ENCODE measurements at regions not wholly inside any gene's neighbourhood (a gene's known extent, or its start where the extent isn't known, plus 50 kb on each side); places are given as distances from the start of the nearest gene placed in this dataset.

GRCh38 chr3:194824100-194824499, 138.4 kb downstream of the FAM43A start:
- BruUV-seq (replicated peaks) = no TSS peak

DNA sequence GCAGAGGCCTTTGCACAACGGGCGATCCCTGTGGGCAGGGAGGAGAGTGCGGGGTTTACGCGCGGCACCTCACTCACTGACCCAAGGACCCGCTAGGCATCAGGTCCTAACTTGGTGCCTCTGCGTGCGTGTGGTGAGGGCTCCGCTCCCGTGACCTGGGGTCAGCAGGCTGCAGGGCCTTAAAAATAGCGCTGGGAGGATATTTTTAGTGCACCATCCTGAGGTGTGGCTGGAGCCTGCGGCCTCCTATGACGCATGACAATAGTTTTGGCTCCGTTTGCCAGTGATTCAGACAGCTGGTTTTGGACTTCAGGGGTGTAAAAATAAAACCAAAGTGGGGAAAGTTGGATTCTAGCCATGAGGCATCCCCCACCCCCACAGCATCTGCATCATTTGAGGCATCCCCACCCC, 139.0 kb downstream of the FAM43A start:
- Histone ChIP-seq H3K9me2 (ENCODE audit: insufficient read depth) (no peaks in the 10 kb centered on the region), H4K20me1 (ENCODE audit: insufficient read depth) (no peaks in the 10 kb centered on the region), H3F3A (ENCODE audit: insufficient read depth, low read depth) (no peaks in the 10 kb centered on the region), H2AFZ (no peak overlapping the region), H3K36me3 (ENCODE audit: low read depth) (no peaks in the 10 kb centered on the region), H3K27ac (no peak overlapping the region), H3K79me2 (ENCODE audit: low read depth) (no peaks in the 10 kb centered on the region), H3K27me3 (ENCODE audit: insufficient read depth, low read depth) (no peaks in the 10 kb centered on the region), H3K4me2 (no peak overlapping the region), H3K9me3 (ENCODE audit: insufficient read depth, low read depth) (no peaks in the 10 kb centered on the region), H3K4me3 (no peak overlapping the region), H3K4me1 (replicated peaks; ENCODE audit: insufficient read depth) (no peaks in the 10 kb centered on the region)
- CTCF ChIA-PET = interaction anchor here (0.6 kb wide), 1 partner anchor 125 kb away, joined by 3 read pairs; no protein-coding TSS in a partner anchor
- DNase-seq = peak in 1 of 2 experiments; percentile 9
- BruUV-seq (replicated peaks) = no TSS peak
- intact Hi-C loops (cut with micrococcal nuclease; ENCODE audit: unreplicated experiment) = no loop called here
- TF ChIP-seq, protein P1, sequence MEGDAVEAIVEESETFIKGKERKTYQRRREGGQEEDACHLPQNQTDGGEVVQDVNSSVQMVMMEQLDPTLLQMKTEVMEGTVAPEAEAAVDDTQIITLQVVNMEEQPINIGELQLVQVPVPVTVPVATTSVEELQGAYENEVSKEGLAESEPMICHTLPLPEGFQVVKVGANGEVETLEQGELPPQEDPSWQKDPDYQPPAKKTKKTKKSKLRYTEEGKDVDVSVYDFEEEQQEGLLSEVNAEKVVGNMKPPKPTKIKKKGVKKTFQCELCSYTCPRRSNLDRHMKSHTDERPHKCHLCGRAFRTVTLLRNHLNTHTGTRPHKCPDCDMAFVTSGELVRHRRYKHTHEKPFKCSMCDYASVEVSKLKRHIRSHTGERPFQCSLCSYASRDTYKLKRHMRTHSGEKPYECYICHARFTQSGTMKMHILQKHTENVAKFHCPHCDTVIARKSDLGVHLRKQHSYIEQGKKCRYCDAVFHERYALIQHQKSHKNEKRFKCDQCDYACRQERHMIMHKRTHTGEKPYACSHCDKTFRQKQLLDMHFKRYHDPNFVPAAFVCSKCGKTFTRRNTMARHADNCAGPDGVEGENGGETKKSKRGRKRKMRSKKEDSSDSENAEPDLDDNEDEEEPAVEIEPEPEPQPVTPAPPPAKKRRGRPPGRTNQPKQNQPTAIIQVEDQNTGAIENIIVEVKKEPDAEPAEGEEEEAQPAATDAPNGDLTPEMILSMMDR (conservative IDR thresholded peaks at IDR 0.05) = no peak
- TF ChIP-seq EZH2 (IDR thresholded peaks at IDR 0.05; ENCODE audit: low read depth) = no peak
- POLR2A ChIA-PET (ENCODE audit: unreplicated experiment) = no interaction called here

More at GRCh38 chr3:194824100-194824499, 138.4 kb downstream of the FAM43A start:
- H3K9me3 ChIP-seq (ENCODE audit: insufficient read depth, low read depth) = no peaks in the 10 kb centered on the region
- H3K9me2 ChIP-seq (ENCODE audit: insufficient read depth) = no peaks in the 10 kb centered on the region
- no peak for TF ChIP-seq EZH2 (IDR thresholded peaks at IDR 0.05; ENCODE audit: low read depth)
- no peak overlapping the region for H3K27ac ChIP-seq
- CTCF ChIA-PET = interaction anchor here (0.6 kb wide), 1 partner anchor 124 kb away, joined by 3 read pairs; no protein-coding TSS in a partner anchor
- no peaks in the 10 kb centered on the region for H4K20me1 ChIP-seq (ENCODE audit: insufficient read depth)
- POLR2A ChIA-PET (ENCODE audit: unreplicated experiment) = no interaction called here
- intact Hi-C loops (cut with micrococcal nuclease; ENCODE audit: unreplicated experiment) = no loop called here
- H3K4me1 ChIP-seq (replicated peaks; ENCODE audit: insufficient read depth) = no peaks in the 10 kb centered on the region
- H3K4me2 ChIP-seq = no peak overlapping the region
- no peaks in the 10 kb centered on the region for H3F3A ChIP-seq (ENCODE audit: insufficient read depth, low read depth)
- no peak for DNase-seq
- H3K27me3 ChIP-seq (ENCODE audit: insufficient read depth, low read depth) = no peaks in the 10 kb centered on the region
- H3K4me3 ChIP-seq = no peak overlapping the region
- no peaks in the 10 kb centered on the region for H3K79me2 ChIP-seq (ENCODE audit: low read depth)
- no peak overlapping the region for H2AFZ ChIP-seq
- H3K36me3 ChIP-seq (ENCODE audit: low read depth) = no peaks in the 10 kb centered on the region

GRCh38 chr3:194826594-194826993, 140.9 kb downstream of the FAM43A start:
- Histone ChIP-seq H4K20me1 (ENCODE audit: insufficient read depth) (no peaks in the 10 kb centered on the region), H3F3A (ENCODE audit: insufficient read depth, low read depth) (no peaks in the 10 kb centered on the region), H3K9me2 (ENCODE audit: insufficient read depth) (no peaks in the 10 kb centered on the region), H3K79me2 (ENCODE audit: low read depth) (no peaks in the 10 kb centered on the region), H3K36me3 (ENCODE audit: low read depth) (no peaks in the 10 kb centered on the region), H3K4me3 (no peak overlapping the region), H3K27me3 (ENCODE audit: insufficient read depth, low read depth) (no peaks in the 10 kb centered on the region), H2AFZ (no peak overlapping the region), H3K9me3 (ENCODE audit: insufficient read depth, low read depth) (no peaks in the 10 kb centered on the region), H3K4me2 (no peak overlapping the region), H3K4me1 (replicated peaks; ENCODE audit: insufficient read depth) (no peaks in the 10 kb centered on the region), H3K27ac (no peak overlapping the region)
- TF ChIP-seq, protein P1 (conservative IDR thresholded peaks at IDR 0.05) = no peak
- no peak for TF ChIP-seq EZH2 (IDR thresholded peaks at IDR 0.05; ENCODE audit: low read depth)
- BruUV-seq (replicated peaks) = no TSS peak
- intact Hi-C loops (cut with micrococcal nuclease; ENCODE audit: unreplicated experiment) = no loop called here
- no peak for DNase-seq
- CTCF ChIA-PET = interaction anchor here (0.6 kb wide), 1 partner anchor 12 kb away, joined by 3 read pairs; no protein-coding TSS in a partner anchor
- POLR2A ChIA-PET (ENCODE audit: unreplicated experiment) = no interaction called here

- no peaks in the 10 kb centered on the region for H3K9me3 ChIP-seq (ENCODE audit: insufficient read depth, low read depth)
- no peak for TF ChIP-seq EZH2 (IDR thresholded peaks at IDR 0.05; ENCODE audit: low read depth)
- TF ChIP-seq, protein P1 (conservative IDR thresholded peaks at IDR 0.05) = no peak
- no peak overlapping the region for H3K4me2 ChIP-seq
- H4K20me1 ChIP-seq (ENCODE audit: insufficient read depth) = no peaks in the 10 kb centered on the region
- no peaks in the 10 kb centered on the region for H3K4me1 ChIP-seq (replicated peaks; ENCODE audit: insufficient read depth)
- H3K9me2 ChIP-seq (ENCODE audit: insufficient read depth) = no peaks in the 10 kb centered on the region
- H3K27me3 ChIP-seq (ENCODE audit: insufficient read depth, low read depth) = no peaks in the 10 kb centered on the region
- no peak overlapping the region for H3K4me3 ChIP-seq
- no peaks in the 10 kb centered on the region for H3K36me3 ChIP-seq (ENCODE audit: low read depth)
- no peaks in the 10 kb centered on the region for H3F3A ChIP-seq (ENCODE audit: insufficient read depth, low read depth)
- intact Hi-C loops (cut with micrococcal nuclease; ENCODE audit: unreplicated experiment) = no loop called here
- ChIA-PET POLR2A (ENCODE audit: unreplicated experiment) (no interaction called here), CTCF (no interaction called here)
- BruUV-seq (replicated peaks) = no TSS peak
- H3K27ac ChIP-seq = no peak overlapping the region
- DNase-seq = no peak
- no peak overlapping the region for H2AFZ ChIP-seq
- no peaks in the 10 kb centered on the region for H3K79me2 ChIP-seq (ENCODE audit: low read depth)
These were observed 141.8 kb downstream of the FAM43A start for GRCh38 chr3:194827486-194827885.
